ENCODE measurements at regions not wholly inside any gene's neighbourhood (a gene's known extent, or its start where the extent isn't known, plus 50 kb on each side); places are given as distances from the start of the nearest gene placed in this dataset.
"Not testable (repeated sequence)": the region's sequence is repeated elsewhere in the genome, so short reads cannot be mapped to it uniquely, and the experiment has no call there.

DNA sequence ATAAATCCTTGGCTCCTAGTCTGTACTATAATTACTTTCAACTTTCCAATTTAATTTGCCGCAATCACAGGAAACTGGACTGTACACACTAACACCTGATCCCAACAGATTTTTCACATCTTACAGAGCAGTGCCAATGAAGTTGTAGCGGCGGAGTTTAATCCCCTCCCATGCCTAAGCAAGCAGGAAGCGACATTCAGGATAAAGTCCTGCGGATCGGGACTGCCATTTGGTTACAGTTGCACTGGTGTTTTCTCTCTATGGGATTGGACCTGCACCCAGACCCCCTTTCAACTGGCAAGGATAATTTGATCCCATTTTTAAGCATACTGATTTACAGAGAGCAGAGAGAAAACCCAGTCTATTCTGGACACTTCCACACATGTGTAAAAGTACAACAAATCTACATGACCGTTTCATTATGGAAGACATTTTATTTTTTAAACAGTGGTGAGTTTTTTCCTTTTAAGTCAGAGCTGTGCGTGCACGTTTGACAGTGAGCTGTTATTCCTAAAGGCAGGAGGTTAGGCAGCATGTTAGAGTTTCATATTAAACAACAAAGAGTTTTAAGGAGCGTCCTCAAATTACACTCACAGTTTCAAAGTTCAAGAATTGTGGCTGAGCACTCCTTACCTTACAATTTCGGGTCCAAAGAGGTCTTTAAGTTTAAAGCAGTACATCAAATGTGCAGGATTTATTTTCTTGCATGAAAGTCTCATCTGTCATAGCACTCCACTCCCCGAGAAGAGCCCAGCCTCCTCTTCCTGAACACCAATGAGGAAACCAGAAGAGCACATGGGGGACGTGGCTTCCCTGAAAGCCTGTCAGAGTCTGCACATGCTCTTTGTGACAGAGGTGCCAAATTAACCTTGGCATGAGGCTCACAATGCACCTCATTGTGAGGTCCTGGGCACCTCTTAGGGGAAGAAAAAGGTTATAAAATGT lies 141.6 kb upstream of the RFC3 start:
- peak; percentile 71 for DNase-seq

- no peak for DNase-seq
Measured at GRCh38 chr13:33677215-33677614, 140.7 kb upstream of the RFC3 start.

- DNase-seq: no peak
Measured at GRCh38 chr13:33678084-33678483, 139.9 kb upstream of the RFC3 start.

DNA sequence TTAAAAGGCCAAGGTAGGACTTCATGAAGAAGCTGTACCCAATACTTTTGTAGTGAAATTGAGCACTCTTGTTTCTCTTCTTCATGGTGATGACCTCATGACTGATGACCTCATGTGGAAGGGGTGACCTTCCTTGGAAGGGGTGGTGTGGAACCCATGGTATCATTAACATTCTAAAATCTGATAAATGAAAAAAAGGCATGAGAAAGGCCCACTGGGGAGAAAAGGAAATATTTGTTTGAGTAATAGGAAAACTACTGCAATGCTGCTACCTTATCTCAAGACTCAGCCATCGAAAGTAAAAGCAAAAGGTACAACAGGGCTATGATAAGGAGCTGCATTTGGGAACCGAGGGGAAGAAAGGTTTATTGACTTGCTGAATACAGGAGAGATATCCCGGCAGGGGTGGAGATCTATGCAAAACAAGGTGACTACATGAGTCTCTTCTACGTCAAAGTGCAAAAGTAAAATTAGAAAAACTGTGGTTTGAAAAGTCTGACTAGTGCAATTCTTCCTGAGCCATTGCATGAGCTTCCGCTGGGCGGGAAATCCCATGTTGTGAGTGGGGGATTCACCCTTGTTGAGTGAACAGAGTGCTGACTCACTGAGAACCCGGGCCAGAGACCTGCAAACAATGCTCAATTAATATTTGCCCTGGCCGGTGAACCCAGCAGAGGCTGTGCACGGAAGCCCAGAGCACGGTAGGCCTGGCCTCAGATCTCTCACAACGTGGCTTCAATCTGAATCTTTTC lies 138.9 kb upstream of the RFC3 start:
- DNase-seq: peak; percentile 52

DNA sequence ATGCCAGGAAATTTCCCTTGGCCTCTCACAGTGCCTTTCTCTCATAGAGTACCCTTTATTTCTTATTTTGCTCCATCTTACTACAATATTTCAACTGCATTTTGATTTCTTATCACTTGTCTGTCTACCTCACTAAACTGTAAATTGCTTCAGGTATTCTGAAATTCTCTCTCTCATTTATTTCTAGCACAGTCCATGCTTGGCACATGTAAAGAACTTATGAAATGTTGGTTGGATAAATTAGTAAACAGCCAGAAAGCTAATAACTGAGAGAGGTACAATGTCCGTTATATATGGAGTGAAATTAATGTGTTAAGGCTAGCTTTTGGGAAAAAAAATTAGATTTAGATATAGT lies 138.3 kb upstream of the RFC3 start:
- no peak for DNase-seq

DNA sequence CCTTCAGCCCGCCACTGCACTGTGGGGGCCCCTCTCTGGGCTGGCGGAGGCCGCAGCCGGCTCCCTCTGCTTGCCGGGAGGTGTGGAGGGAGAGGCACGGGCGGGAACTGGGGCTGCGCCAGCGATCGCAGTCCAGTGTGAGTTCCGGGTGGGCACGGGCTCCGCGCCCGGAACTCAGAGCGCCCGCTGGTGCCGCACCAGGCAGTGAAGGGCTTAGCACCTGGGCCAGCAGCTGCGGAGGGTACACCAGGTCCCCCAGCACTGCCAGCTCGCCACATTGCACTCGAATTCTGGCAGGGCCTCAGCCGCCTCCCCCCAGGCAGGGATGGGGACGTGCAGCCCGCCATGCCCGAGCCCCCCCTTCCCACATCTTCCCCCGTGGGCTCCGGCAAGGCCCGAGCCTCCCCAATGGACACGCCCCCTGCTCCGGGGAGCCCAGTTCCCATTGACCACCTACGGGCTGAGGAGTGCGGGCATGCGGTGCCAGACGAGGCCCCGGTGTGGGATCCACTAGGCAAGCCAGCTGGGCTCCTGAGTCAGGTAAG lies 135.9 kb upstream of the RFC3 start:
- no peak for DNase-seq

GRCh38 chr13:33682646-33683045 lies 135.3 kb upstream of the RFC3 start:
- DNase-seq: not testable (repeated sequence)

- DNase-seq: no peak
Measured at GRCh38 chr13:33683376-33683775, 134.6 kb upstream of the RFC3 start.

- DNase-seq: no peak
Measured at GRCh38 chr13:33684874-33685273, 133.1 kb upstream of the RFC3 start.

GRCh38 chr13:33686772-33687480 lies 131.0 kb upstream of the RFC3 start:
- DNase-seq: no peak

GRCh38 chr13:33690354-33690753 lies 127.6 kb upstream of the RFC3 start:
- DNase-seq: no peak

DNA sequence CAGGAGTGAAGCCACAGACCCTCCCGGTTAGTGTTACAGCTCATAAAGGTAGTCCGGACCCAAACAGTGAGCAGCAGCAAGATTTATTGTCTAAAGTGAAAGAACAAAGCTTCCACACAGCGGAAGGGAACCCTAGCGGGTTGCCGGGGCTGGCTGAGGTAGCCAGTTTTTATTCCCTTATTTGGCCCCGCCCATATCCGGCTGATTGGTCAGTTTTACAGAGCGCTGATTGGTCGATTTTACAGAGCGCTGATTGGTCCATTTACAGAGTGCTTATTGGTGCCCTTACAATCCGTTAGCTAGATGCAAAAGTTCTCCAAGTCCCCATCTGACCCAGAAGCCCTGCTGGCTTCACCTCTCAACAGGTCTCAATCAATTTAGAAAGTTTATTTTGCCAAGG lies 126.0 kb upstream of the RFC3 start:
- DNase-seq: no peak

DNA sequence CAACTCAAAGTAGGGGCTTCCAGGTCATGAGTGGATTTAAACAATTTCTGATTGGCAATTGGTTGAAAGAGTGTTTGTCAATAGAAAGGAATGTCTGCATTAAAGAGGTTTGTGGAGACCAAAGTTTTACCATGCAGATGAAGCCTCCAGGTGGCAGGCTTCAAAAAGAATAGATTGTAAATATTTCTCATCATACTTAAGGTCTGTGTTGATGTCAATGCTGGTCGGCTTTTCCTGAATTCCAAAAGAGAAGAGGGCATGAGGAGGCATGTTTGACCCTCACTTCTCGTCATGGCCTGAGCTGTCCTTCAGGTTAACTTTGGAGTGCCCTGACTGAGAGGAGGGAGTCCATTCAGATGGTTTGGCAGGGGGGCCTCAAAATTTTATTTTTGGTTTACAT lies 125.4 kb upstream of the RFC3 start:
- no peak for DNase-seq

DNA sequence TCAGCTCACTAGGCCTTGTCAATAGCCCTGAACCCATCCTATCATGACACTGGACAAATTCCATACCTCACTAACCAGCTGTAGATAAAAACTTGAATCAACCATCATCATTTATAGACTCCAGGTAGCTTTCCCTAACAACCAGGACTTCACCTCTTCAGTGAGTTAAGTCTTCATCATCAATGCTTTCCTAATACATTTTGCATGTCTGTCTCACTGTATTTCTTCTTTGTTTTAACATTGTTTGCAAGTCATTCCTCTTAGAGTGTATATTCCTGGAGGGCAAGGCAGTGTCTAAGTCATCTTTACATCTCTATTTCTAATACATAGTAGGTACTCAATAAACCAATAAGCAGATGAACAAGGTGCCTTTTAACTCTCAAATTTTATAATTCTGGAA lies 123.4 kb upstream of the RFC3 start:
- no peak for DNase-seq

DNA sequence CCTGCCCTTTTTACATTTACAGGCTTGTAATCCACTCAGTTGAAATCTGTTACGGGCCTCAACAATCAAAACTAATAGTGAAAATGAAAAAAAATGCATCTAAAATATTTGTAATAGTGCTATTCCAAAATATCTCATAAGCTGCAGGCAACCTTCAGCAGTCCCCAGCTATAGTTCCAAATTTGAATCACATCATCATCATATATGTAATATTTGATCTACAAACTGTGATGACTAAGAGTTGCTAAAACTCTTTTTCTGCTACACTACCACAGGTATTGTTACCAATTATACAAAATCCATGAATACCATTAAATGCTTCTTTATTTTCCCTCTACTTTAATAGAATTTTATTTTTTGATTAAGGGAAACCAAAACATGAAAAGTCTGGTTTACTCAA lies 121.4 kb upstream of the RFC3 start:
- DNase-seq: no peak

DNA sequence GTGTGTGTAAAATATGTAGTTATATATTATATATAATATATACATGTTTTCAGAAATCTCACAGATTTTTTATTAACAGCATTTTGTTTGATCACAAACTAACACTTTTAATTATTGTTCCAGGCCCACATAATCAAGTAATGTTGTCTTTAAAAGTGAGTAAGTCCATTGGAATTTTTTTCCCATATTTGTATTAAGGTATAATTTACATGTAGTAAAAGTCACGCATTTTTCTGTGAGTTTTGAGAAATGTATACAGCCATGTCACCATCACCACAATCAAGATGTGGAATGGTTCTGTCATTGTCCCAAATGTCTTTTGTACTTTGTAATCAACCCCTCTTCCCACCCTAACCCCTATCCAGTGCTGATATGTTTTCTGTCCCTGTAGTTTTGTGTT lies 120.0 kb upstream of the RFC3 start:
- no peak for DNase-seq

GRCh38 chr13:33707449-33707848 lies 110.5 kb upstream of the RFC3 start:
- no peak for DNase-seq

DNA sequence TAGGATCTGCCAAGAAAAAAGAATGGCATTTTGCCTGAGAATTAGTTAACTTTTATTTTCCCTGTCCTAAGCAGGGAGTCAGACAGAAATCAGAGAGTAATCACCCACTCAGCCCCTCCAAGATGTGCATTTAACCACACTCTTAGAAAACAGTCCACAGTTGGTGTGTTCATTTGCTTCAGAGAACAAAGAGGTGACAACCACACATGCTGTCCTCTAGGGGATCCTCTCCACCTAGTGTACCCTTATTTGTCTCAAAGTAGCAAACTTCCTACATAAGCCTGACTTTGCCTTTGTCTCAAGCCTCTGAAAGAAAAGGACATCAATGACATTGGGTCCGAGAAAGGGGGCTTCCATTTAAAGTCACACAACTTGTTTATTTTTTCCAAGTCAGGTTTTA lies 107.0 kb upstream of the RFC3 start:
- no peak for DNase-seq

- DNase-seq: no peak
Measured at GRCh38 chr13:33711436-33711835, 106.5 kb upstream of the RFC3 start.

- DNase-seq: no peak
Measured at GRCh38 chr13:33717775-33718174, 100.2 kb upstream of the RFC3 start.

GRCh38 chr13:33721724-33722123 lies 96.2 kb upstream of the RFC3 start:
- no peak for DNase-seq

DNA sequence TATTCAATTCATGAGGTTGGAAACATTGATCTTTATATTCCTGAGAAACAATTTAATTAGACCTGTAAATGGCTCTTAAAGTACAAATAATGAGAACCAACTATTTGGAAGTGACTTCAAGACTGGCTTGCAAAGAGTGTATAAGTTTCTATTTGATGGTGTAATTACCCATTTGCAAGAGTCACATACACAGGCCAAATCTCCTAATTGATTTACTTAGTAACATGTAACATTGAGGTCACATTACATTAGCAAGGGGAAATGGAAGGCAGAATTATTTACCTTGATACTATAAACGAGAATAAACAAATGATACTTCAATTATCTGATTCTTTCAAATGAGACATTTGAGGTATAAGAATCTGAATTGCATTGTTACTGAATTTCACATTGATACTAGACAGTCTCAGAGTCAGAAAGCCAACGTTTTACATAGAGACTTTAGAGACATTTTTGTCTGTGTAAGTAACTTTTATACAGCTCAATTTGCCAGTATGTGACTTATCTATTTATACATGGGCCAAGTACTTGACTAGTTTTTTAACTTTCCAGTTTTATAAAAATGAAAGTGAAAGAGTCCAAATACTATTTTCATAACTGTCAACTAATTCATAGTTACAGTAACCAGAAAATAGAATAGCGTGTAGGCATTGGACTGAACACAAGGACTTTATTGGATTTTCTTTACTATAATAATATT lies 95.6 kb upstream of the RFC3 start:
- no peak for DNase-seq

GRCh38 chr13:33723365-33723764 lies 94.6 kb upstream of the RFC3 start:
- no peak for DNase-seq
